ENCODE measurements at regions not wholly inside any gene's neighbourhood (a gene's known extent, or its start where the extent isn't known, plus 50 kb on each side); places are given as distances from the start of the nearest gene placed in this dataset.
"Not testable (repeated sequence)": the region's sequence is repeated elsewhere in the genome, so short reads cannot be mapped to it uniquely, and the experiment has no call there.

GRCh38 chr1:8152731-8153702, 126.9 kb upstream of the ERRFI1 start:
- no peak for DNase-seq (ENCODE audit: extremely low read depth, low read depth)
- no peak for TF ChIP-seq CTCF (IDR thresholded peaks at IDR 0.05; ENCODE audit: low read depth, low read length)

- TF ChIP-seq CTCF (IDR thresholded peaks at IDR 0.05; ENCODE audit: low read depth, low read length), result no peak
- no peak for DNase-seq (ENCODE audit: extremely low read depth, low read depth)
Measured at GRCh38 chr1:8151647-8152046, 125.5 kb upstream of the ERRFI1 start.

GRCh38 chr1:8149756-8150155, 123.6 kb upstream of the ERRFI1 start:
- DNase-seq (ENCODE audit: extremely low read depth, low read depth), result not testable (repeated sequence)

GRCh38 chr1:8147956-8148355, 121.8 kb upstream of the ERRFI1 start:
- no peak for TF ChIP-seq CTCF (IDR thresholded peaks at IDR 0.05; ENCODE audit: low read depth, low read length)
- no peak for DNase-seq (ENCODE audit: extremely low read depth, low read depth)

- no peak for DNase-seq (ENCODE audit: extremely low read depth, low read depth)
- TF ChIP-seq CTCF (IDR thresholded peaks at IDR 0.05; ENCODE audit: low read depth, low read length), result no peak
Measured at GRCh38 chr1:8146257-8146855, 120.2 kb upstream of the ERRFI1 start.

- DNase-seq (ENCODE audit: extremely low read depth, low read depth), result no peak
- TF ChIP-seq CTCF (IDR thresholded peaks at IDR 0.05; ENCODE audit: low read depth, low read length), result no peak
Measured at GRCh38 chr1:8145545-8146202, 119.6 kb upstream of the ERRFI1 start.

- no peak for TF ChIP-seq CTCF (IDR thresholded peaks at IDR 0.05; ENCODE audit: low read depth, low read length)
Measured at GRCh38 chr1:8144323-8144722, 118.2 kb upstream of the ERRFI1 start.

More at GRCh38 chr1:8144323-8144722, 118.2 kb upstream of the ERRFI1 start:
- no peak for DNase-seq (ENCODE audit: extremely low read depth, low read depth)

All from AG09319 (cell line).